ENCODE measurements at regions not wholly inside any gene's neighbourhood (a gene's known extent, or its start where the extent isn't known, plus 50 kb on each side); places are given as distances from the start of the nearest gene placed in this dataset.
"Not testable (repeated sequence)": the region's sequence is repeated elsewhere in the genome, so short reads cannot be mapped to it uniquely, and the experiment has no call there.

- DNase-seq (ENCODE audit: low spot score), result no peak
Measured at GRCh38 chr3:34650131-34650530, 851.7 kb downstream of the PDCD6IP start.

GRCh38 chr3:34668915-34669314 lies 870.5 kb downstream of the PDCD6IP start:
- DNase-seq (ENCODE audit: low spot score), result no peak

DNA sequence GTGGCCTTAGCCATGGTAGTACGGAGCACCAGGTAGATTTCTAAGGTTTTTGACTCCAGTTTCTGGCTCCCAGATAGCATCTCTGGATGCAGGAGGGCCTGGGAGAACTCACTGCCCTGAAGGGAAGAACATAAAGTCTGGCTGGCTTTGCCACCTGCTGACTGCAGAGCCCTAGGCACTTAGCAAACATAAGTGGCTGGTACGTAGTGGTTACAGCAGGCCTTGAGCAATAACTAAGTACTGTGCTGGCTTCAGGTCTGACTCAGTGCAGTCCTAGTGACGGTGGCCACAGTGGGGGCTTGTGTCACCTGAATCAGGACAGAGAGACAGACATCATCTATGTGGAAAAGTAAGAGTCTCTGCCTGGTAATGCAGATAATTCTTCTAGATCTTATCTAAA lies 871.1 kb downstream of the PDCD6IP start:
- DNase-seq (ENCODE audit: low spot score), result no peak

- no peak for DNase-seq (ENCODE audit: low spot score)
Measured at GRCh38 chr3:34675383-34676120, 877.1 kb downstream of the PDCD6IP start.

- no peak for DNase-seq (ENCODE audit: low spot score)
Measured at GRCh38 chr3:34676436-34676835, 878.0 kb downstream of the PDCD6IP start.

DNA sequence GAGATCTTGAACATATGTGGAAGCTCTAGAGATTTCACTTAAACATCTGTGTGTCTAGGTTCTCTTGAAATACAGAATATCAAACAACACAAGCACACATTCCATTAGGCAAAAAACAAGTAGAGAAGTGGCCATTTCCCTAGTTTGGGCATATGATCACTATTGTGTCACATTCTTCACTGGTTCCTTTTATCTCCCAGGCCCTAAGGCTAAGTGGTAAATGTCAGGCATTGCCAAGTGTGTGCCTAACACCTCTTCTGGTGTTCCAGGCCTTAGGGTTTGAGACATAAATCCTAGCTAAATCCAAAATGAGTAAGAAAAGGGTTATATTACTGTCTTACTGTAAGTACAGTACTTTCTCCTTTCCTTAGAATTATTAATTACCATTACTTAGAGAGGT lies 880.1 kb downstream of the PDCD6IP start:
- DNase-seq (ENCODE audit: low spot score), result no peak

- not testable (repeated sequence) for DNase-seq (ENCODE audit: low spot score)
Measured at GRCh38 chr3:34679055-34679454, 880.6 kb downstream of the PDCD6IP start.

DNA sequence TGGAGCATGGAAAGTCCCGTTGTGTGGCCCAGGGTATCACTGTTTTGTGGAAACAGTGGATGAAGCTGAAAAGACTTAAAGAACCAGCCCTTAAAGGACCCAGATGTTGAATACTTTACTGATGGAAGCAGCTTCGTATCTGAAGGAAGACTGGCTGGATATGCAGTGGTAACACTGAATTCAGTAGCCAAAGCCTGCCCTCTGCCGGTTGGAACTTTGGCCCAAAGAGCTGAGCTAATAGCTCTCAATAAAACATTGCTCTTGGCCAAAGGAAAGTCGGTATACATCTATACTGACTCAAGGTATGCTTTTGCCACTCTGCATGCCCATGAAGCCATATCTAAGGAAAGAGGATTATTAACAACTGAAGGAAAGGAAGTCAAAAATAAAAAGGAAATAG lies 885.4 kb downstream of the PDCD6IP start:
- DNase-seq (ENCODE audit: low spot score), result peak; percentile 47

DNA sequence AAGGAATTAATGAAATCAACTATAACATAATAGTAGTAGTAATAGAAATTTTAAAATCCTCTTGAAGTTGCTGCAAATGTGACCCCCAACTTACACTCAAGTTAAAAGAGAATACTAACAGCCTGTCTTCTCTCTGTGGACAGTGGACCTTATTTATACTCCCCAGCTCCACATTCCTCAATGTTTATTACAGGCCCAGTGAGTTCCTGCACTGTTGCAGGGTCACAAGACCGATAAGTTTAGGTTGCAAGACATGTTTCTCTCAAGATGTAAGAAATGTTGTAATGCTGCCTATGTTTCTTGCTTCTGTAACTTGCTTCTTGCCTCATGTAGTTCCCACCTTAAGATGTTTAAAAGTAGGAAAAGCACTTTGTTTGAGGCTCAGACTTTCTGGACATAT lies 888.1 kb downstream of the PDCD6IP start:
- DNase-seq (ENCODE audit: low spot score), result no peak

- no peak for DNase-seq (ENCODE audit: low spot score)
Measured at GRCh38 chr3:34687671-34688070, 889.2 kb downstream of the PDCD6IP start.

- DNase-seq (ENCODE audit: low spot score), result no peak
Measured at GRCh38 chr3:34696831-34697230, 898.4 kb downstream of the PDCD6IP start.

DNA sequence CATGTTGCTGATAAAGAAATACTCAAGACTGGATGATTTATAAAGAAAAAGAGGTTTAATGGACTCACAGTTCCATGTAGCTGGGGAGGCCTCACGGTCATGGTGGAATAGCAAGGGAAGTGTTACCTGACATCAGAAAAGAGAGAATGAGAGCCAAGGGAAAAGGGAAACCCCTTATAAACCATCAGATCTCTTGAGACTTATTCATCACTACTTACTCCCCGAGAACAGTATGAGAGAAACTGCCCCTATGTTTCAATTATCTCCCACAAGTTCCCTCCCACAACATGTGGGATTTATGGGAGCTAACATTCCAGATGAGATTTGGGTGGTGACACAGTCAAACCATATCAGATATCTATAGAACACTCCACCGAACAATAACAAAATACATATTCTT lies 904.6 kb downstream of the PDCD6IP start:
- no peak for DNase-seq (ENCODE audit: low spot score)

GRCh38 chr3:34724916-34725499 lies 914.3 kb upstream of the ARPP21 start:
- DNase-seq (ENCODE audit: low spot score), result no peak

- no peak for DNase-seq (ENCODE audit: low spot score)
Measured at GRCh38 chr3:34725774-34726173, 913.6 kb upstream of the ARPP21 start.

- DNase-seq (ENCODE audit: low spot score), result no peak
Measured at GRCh38 chr3:34727700-34728099, 911.6 kb upstream of the ARPP21 start.

- no peak for DNase-seq (ENCODE audit: low spot score)
Measured at GRCh38 chr3:34742151-34742550, 897.2 kb upstream of the ARPP21 start.

DNA sequence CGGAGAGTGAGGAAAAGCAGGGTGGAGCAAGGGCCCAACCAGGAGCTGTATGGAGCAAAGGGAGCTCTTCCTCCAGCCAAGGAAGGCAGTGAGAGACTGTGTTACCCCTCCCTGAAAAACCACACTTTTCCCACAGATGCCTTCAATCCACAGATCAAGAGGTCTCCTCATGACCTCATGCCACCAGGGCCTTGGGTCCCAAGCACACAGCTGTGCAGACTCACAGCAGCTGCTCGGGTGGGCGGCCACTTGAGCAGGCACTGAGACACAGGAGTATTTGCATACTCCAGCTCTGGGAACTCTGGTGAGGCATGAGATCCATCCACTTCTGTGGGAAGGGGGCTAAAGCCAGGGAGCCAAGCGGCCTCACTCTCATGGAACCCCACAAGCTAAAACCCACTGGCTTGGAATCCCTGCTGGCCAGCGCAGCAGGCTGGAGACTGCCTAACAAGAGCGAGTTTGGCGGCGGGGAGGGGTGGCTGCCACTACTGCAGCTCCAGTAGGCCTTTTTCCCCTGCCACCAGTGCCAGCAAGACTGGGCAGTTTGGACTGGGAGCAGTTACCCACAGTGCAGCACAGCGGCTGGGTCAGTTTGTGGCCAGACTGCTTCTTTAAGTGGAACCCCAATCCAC lies 880.6 kb upstream of the ARPP21 start:
- DNase-seq (ENCODE audit: low spot score), result no peak

GRCh38 chr3:34777386-34777785 lies 861.9 kb upstream of the ARPP21 start:
- no peak for DNase-seq (ENCODE audit: low spot score)

DNA sequence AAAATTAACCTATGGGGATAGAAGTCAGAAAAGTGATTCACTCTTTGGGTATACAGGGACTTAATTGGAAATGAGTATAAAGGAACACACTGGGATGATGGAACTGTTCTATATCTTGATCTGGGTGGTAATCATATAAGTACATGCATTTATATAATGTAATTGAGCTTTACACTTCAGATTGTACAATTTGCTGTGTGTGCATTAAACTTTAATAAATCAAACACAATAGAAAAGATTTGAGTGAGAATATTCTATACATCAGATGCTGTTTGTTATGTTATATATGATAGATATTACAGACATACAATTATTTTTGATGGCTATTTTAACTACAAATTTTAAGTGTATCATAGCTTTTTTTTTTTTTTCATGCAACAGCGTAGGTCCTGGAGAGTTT lies 860.2 kb upstream of the ARPP21 start:
- DNase-seq (ENCODE audit: low spot score), result no peak

- DNase-seq (ENCODE audit: low spot score), result no peak
Measured at GRCh38 chr3:34780294-34780693, 859.0 kb upstream of the ARPP21 start.

DNA sequence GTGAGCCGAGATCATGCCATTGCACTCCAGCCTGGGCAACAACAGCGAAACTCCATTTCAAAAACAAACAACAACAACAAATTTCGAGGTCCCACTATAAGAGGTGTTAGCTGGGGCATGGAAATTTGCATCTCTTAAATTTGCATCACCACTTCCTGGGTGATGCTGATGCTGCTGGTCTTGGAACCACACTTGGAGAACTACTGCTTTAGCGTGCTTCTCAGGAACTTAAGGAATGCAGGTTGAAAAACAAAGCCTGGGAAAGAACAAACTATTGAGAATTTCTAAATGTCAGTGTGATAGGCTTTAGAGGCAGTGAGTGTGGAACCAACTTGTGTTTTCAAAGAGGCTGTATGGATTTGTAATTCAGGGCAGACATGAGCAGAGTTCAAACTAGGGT lies 858.4 kb upstream of the ARPP21 start:
- DNase-seq (ENCODE audit: low spot score), result no peak

GRCh38 chr3:34782871-34783270 lies 856.5 kb upstream of the ARPP21 start:
- no peak for DNase-seq (ENCODE audit: low spot score)

DNA sequence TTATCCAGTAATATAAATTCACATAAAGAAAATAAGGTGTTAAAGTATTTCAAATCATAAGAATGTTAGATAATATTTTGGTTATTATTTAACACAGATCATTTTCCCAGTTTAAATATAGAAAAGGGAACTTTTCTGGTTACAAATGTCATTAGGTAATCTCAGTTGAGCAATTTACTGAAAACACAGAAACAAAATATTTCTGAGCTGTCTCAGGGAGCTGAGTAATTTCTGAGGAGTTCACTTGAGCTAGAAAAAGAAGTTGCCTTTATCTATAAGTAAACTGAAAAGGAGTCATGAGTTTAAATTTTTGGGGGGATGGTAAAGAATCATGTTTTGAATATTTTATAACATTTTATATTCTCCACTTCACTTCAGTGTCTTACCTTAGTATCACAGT lies 855.4 kb upstream of the ARPP21 start:
- no peak for DNase-seq (ENCODE audit: low spot score)

DNA sequence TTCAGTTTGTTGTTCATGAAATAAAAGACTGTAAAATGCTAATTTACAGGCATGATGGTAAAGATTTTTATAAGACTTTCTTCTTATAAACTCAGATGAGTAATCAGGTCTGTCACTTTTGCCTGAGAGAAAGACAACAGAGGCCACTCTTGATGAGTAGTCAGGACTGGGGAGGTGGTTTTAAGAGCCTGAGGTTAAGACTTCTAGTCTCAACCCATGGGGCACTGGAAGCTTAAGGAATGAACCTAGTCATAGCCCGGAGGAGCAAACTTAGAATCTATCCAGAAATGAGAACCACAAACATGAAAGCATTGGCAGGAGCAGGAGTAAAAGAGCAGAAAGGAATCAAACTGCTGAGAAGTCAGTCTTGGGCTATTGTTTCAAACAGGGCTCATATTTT lies 846.3 kb upstream of the ARPP21 start:
- no peak for DNase-seq (ENCODE audit: low spot score)
